HepG2 (cell line): ENCODE measurements at regions not wholly inside any gene's neighbourhood (a gene's known extent, or its start where the extent isn't known, plus 50 kb on each side); places are given as distances from the start of the nearest gene placed in this dataset.
A peak's percentile ranks its signal among the peaks of the same experiment; 100 is the strongest.

Experiments
- ELF1 ChIP-seq: sonication (generic); formaldehyde crosslinking; IDR thresholded peaks from 2 replicates; pipeline ENCODE4 v1.4.0; 2020; ENCODE audit warnings: missing genetic modification reagents
- FOXA1 ChIP-seq, 2 experiments: fragments of 450-650 bp in 1 of 2; sonication (generic) in 1 of 2; formaldehyde crosslinking in 1 of 2; IDR thresholded peaks; 2 replicates each; pipeline versions ENCODE4 v1.4.0 to v1.6.1; 2016 to 2020; ENCODE audit warnings: missing genetic modification reagents in 1 of 2
- KLF12 ChIP-seq: sonication (generic); formaldehyde crosslinking; IDR thresholded peaks from 2 replicates; pipeline ENCODE4 v1.4.0; 2020; ENCODE audit warnings: missing genetic modification reagents, borderline replicate concordance
- REPIN1 ChIP-seq: sonication (generic); formaldehyde crosslinking; IDR thresholded peaks from 2 replicates; pipeline ENCODE4 v1.8.0; 2022; ENCODE audit warnings: missing genetic modification reagents, low read depth, mild to moderate bottlenecking, borderline replicate concordance
- SIN3B ChIP-seq: fragments of 150-350 bp; IDR thresholded peaks from 2 replicates; pipeline ENCODE4 v1.6.1; 2014; ENCODE audit warnings: low read length
- SOX6 ChIP-seq, 2 experiments: fragments of 450-650 bp in 1 of 2; sonication (generic) in 1 of 2; formaldehyde crosslinking in 1 of 2; IDR thresholded peaks; 2 replicates each; pipeline versions ENCODE4 v1.4.0 to v1.6.1; 2017 to 2020; ENCODE audit warnings: antibody characterized with exemption in 1 of 2, mild to moderate bottlenecking in 1 of 2, missing genetic modification reagents in 1 of 2
- TSC22D2 ChIP-seq: sonication (generic); formaldehyde crosslinking; IDR thresholded peaks from 2 replicates; pipeline ENCODE4 v1.5.1; 2020; ENCODE audit warnings: missing genetic modification reagents, mild to moderate bottlenecking, borderline replicate concordance
- ZBTB7B ChIP-seq: sonication (generic); formaldehyde crosslinking; IDR thresholded peaks from 2 replicates; pipeline ENCODE4 v1.4.0; 2020; ENCODE audit warnings: missing genetic modification reagents
- ZNF451 ChIP-seq: sonication (generic); formaldehyde crosslinking; IDR thresholded peaks from 2 replicates; pipeline ENCODE4 v1.5.0; 2020; ENCODE audit warnings: mild to moderate bottlenecking, missing genetic modification reagents
- ZNF468 ChIP-seq: sonication (generic); formaldehyde crosslinking; IDR thresholded peaks from 2 replicates; pipeline ENCODE4 v1.8.0; 2022; ENCODE audit warnings: mild to moderate bottlenecking, moderate library complexity, missing genetic modification reagents
- ZNF552 ChIP-seq: sonication (generic); formaldehyde crosslinking; IDR thresholded peaks from 2 replicates; pipeline ENCODE4 v1.9.0; 2022; ENCODE audit warnings: missing genetic modification reagents, mild to moderate bottlenecking, borderline replicate concordance
- TF ChIP-seq, protein P1 (sequence below): IDR thresholded peaks from 2 replicates; pipeline ENCODE4 v1.4.0; 2020; ENCODE audit warnings: mild to moderate bottlenecking, missing genetic modification reagents
- TF ChIP-seq, protein P2 (sequence below): sonication (generic); formaldehyde crosslinking; IDR thresholded peaks from 2 replicates; pipeline ENCODE4 v1.4.0; 2020; ENCODE audit warnings: missing genetic modification reagents
- TF ChIP-seq, protein P3 (sequence below), 2 experiments: sonication (generic) in 1 of 2; formaldehyde crosslinking in 1 of 2; IDR thresholded peaks; 2 replicates each; pipeline versions ENCODE4 v1.6.1 to v1.9.0; 2014 to 2022; ENCODE audit warnings: antibody characterized with exemption in 1 of 2, borderline replicate concordance in 1 of 2, inconsistent platforms in 1 of 2, low read depth in 1 of 2, missing genetic modification reagents in 1 of 2
- TF ChIP-seq, protein P4 (sequence below): sonication (generic); formaldehyde crosslinking; conservative IDR thresholded peaks from 2 replicates; pipeline ENCODE4 v1.8.0; 2022; ENCODE audit warnings: mild to moderate bottlenecking, moderate library complexity, missing genetic modification reagents

DNA sequence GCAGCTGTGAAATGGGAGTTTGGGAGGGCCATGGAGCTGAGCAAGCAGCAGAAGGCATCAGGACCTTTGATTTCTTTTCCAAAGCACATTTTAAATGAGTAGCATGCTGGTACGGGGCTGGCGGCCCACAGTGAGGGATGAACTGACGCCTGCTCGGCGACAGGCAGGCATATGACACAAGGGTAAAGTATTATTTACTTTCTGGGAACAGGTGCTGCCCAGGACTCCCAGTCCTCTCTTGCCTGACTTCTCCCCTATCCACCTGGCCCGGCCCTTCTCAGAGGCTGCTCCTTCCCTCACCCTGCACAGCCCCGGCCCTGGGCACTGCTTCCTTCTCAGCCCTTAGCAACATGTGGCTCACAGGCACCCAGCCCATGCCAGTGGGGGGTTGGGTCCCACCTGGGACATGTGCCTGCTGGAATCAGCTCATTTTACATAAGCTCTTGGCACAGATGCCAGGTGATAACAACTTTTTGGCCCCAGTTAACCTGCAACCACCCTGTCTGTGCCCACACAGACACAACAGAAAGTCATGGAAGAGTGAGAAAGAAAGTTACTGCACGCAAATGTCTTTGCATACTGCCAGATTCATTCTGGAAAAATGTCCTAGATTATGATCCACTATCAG is 112.3 kb upstream of the GADD45A start (continued):
- TF ChIP-seq, protein P1, sequence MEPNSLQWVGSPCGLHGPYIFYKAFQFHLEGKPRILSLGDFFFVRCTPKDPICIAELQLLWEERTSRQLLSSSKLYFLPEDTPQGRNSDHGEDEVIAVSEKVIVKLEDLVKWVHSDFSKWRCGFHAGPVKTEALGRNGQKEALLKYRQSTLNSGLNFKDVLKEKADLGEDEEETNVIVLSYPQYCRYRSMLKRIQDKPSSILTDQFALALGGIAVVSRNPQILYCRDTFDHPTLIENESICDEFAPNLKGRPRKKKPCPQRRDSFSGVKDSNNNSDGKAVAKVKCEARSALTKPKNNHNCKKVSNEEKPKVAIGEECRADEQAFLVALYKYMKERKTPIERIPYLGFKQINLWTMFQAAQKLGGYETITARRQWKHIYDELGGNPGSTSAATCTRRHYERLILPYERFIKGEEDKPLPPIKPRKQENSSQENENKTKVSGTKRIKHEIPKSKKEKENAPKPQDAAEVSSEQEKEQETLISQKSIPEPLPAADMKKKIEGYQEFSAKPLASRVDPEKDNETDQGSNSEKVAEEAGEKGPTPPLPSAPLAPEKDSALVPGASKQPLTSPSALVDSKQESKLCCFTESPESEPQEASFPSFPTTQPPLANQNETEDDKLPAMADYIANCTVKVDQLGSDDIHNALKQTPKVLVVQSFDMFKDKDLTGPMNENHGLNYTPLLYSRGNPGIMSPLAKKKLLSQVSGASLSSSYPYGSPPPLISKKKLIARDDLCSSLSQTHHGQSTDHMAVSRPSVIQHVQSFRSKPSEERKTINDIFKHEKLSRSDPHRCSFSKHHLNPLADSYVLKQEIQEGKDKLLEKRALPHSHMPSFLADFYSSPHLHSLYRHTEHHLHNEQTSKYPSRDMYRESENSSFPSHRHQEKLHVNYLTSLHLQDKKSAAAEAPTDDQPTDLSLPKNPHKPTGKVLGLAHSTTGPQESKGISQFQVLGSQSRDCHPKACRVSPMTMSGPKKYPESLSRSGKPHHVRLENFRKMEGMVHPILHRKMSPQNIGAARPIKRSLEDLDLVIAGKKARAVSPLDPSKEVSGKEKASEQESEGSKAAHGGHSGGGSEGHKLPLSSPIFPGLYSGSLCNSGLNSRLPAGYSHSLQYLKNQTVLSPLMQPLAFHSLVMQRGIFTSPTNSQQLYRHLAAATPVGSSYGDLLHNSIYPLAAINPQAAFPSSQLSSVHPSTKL (CRISPR knock-in tag), result 0 out of 2 replicates have a peak, but pooled peaks have one; percentile 31
- no peak for TF ChIP-seq ELF1
- no peak for TF ChIP-seq SOX6 (IDR thresholded peaks at IDR 0.05)
- TF ChIP-seq SOX6 (CRISPR knock-in tag; IDR thresholded peaks at IDR 0.05), result 0 out of 2 replicates have a peak, but pooled peaks have one; percentile 36
- no peak for TF ChIP-seq KLF12 (CRISPR knock-in tag)
- peak; percentile 30; the same call in 1 of the 2 replicates for TF ChIP-seq ZBTB7B
- no peak for TF ChIP-seq TSC22D2 (CRISPR knock-in tag)
- TF ChIP-seq FOXA1 (IDR thresholded peaks at IDR 0.05), result no peak
- 0 out of 2 replicates have a peak, but pooled peaks have one; percentile 23 for TF ChIP-seq FOXA1 (CRISPR knock-in tag; IDR thresholded peaks at IDR 0.05)
- 0 out of 2 replicates have a peak, but pooled peaks have one; percentile 36 for TF ChIP-seq ZNF552 (CRISPR knock-in tag)
- TF ChIP-seq SIN3B, result no peak
- TF ChIP-seq, protein P2, sequence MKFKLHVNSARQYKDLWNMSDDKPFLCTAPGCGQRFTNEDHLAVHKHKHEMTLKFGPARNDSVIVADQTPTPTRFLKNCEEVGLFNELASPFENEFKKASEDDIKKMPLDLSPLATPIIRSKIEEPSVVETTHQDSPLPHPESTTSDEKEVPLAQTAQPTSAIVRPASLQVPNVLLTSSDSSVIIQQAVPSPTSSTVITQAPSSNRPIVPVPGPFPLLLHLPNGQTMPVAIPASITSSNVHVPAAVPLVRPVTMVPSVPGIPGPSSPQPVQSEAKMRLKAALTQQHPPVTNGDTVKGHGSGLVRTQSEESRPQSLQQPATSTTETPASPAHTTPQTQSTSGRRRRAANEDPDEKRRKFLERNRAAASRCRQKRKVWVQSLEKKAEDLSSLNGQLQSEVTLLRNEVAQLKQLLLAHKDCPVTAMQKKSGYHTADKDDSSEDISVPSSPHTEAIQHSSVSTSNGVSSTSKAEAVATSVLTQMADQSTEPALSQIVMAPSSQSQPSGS, result no peak
- TF ChIP-seq REPIN1 (CRISPR knock-in tag), result no peak
- TF ChIP-seq ZNF451 (CRISPR knock-in tag), result no peak
- TF ChIP-seq, protein P3, sequence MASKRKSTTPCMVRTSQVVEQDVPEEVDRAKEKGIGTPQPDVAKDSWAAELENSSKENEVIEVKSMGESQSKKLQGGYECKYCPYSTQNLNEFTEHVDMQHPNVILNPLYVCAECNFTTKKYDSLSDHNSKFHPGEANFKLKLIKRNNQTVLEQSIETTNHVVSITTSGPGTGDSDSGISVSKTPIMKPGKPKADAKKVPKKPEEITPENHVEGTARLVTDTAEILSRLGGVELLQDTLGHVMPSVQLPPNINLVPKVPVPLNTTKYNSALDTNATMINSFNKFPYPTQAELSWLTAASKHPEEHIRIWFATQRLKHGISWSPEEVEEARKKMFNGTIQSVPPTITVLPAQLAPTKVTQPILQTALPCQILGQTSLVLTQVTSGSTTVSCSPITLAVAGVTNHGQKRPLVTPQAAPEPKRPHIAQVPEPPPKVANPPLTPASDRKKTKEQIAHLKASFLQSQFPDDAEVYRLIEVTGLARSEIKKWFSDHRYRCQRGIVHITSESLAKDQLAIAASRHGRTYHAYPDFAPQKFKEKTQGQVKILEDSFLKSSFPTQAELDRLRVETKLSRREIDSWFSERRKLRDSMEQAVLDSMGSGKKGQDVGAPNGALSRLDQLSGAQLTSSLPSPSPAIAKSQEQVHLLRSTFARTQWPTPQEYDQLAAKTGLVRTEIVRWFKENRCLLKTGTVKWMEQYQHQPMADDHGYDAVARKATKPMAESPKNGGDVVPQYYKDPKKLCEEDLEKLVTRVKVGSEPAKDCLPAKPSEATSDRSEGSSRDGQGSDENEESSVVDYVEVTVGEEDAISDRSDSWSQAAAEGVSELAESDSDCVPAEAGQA (IDR thresholded peaks at IDR 0.05; ENCODE audit: low read depth), result no peak
- TF ChIP-seq, protein P3 (CRISPR knock-in tag; IDR thresholded peaks at IDR 0.05; ENCODE audit: borderline replicate concordance), result no peak
- TF ChIP-seq, protein P4, sequence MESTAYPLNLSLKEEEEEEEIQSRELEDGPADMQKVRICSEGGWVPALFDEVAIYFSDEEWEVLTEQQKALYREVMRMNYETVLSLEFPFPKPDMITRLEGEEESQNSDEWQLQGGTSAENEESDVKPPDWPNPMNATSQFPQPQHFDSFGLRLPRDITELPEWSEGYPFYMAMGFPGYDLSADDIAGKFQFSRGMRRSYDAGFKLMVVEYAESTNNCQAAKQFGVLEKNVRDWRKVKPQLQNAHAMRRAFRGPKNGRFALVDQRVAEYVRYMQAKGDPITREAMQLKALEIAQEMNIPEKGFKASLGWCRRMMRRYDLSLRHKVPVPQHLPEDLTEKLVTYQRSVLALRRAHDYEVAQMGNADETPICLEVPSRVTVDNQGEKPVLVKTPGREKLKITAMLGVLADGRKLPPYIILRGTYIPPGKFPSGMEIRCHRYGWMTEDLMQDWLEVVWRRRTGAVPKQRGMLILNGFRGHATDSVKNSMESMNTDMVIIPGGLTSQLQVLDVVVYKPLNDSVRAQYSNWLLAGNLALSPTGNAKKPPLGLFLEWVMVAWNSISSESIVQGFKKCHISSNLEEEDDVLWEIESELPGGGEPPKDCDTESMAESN (CRISPR knock-in tag), result 0 out of 2 replicates have a peak, but pooled peaks have one; percentile 16
- no peak for TF ChIP-seq ZNF468
